GM19324 (cell line): ENCODE measurements at regions not wholly inside any gene's neighbourhood (a gene's known extent, or its start where the extent isn't known, plus 50 kb on each side); places are given as distances from the start of the nearest gene placed in this dataset.
"Not testable (repeated sequence)": the region's sequence is repeated elsewhere in the genome, so short reads cannot be mapped to it uniquely, and the experiment has no call there.

ENCODE experiments used
- ATAC-seq: cut with Tn5 transposase; IDR thresholded peaks from one replicate; pipeline ENCODE4 v1.9.1; 2021; ENCODE audit warnings: mild to moderate bottlenecking, moderate library complexity; ENCODE audit not compliant: unreplicated experiment, low FRiP score

GRCh38 chrX:94551831-94552230, 877.8 kb downstream of the FAM133A start:
- no peak for ATAC-seq

DNA sequence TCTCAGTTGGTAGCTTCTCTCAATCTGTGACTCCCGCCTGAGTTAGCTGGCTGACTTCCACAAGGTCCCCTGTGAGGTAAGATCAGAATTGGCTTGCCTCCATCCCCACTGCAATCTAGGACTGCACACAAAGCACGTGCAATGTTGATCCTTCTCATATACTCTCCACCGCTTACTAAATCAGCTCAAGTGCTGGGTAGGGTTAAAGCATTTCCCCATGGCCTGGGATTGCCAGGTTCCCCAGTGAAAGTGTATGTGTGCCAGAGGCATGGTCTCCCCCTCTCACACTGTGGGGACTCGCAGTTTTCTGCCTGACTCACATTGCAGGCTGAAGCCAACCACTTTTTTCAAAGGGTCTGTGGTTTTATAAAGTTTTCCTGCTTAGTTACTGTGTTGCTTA, 886.9 kb downstream of the FAM133A start:
- ATAC-seq, result no peak

- no peak for ATAC-seq
Observed at GRCh38 chrX:94576367-94577004, 902.5 kb downstream of the FAM133A start.

- ATAC-seq, result no peak
Observed at GRCh38 chrX:94600077-94600476, 926.1 kb downstream of the FAM133A start.

DNA sequence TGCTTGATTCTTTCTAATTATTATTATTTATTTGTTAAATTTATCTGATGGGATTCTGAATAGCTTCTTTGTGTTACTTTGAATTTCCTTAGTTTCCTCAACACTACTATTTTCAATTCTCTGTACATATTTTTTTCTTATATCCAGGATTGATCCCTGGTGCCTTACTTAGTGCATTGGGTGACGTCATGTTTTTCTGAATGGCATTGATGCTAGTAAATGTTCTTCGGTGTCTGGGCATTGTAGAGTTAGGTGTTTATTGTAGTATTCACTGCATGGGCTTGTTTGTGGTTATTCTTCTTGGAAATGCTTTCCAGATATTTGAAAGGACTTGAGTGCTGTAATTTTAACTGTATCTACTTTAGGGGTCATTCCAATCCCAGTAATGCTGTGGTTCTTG, 938.1 kb downstream of the FAM133A start:
- no peak for ATAC-seq

- no peak for ATAC-seq
Observed at GRCh38 chrX:94633237-94633636, 959.2 kb downstream of the FAM133A start.

GRCh38 chrX:94635003-94635402, 961.0 kb downstream of the FAM133A start:
- ATAC-seq, result no peak

- ATAC-seq, result no peak
Observed at GRCh38 chrX:94645726-94646125, 971.7 kb downstream of the FAM133A start.

GRCh38 chrX:94655180-94655579, 981.2 kb downstream of the FAM133A start:
- ATAC-seq, result no peak

DNA sequence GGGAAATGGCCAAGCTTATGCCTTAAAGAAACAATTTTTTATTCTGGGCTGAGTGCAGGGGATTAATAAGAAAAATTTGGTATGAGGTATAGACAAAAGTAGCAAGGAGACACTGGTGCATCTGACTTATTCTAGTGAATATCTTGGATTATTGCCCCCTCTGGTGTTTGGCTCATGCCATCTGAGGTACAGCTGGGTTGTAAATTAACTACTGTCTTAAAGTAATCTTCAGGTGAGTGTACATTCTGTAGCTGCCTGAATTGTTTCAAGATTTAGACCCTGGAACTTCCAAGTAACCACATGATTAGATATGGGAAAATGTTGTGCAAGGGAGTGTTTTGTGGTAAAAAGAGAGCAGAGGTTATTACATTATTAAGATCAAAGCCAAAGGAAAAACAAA, 988.7 kb downstream of the FAM133A start:
- no peak for ATAC-seq

- no peak for ATAC-seq
Observed at GRCh38 chrX:94676285-94676684, 1002.3 kb downstream of the FAM133A start.

- ATAC-seq, result no peak
Observed at GRCh38 chrX:94686071-94686470, 1012.1 kb downstream of the FAM133A start.

- no peak for ATAC-seq
Observed at GRCh38 chrX:94695910-94696309, 1021.9 kb downstream of the FAM133A start.

GRCh38 chrX:94704348-94705256, 1030.6 kb downstream of the FAM133A start:
- ATAC-seq, result not testable (repeated sequence)

- no peak for ATAC-seq
Observed at GRCh38 chrX:94721386-94721785, 1047.4 kb downstream of the FAM133A start.

- ATAC-seq, result no peak
Observed at GRCh38 chrX:94722578-94722977, 1048.6 kb downstream of the FAM133A start.

- ATAC-seq, result no peak
Observed at GRCh38 chrX:94742772-94743171, 1068.8 kb downstream of the FAM133A start.

DNA sequence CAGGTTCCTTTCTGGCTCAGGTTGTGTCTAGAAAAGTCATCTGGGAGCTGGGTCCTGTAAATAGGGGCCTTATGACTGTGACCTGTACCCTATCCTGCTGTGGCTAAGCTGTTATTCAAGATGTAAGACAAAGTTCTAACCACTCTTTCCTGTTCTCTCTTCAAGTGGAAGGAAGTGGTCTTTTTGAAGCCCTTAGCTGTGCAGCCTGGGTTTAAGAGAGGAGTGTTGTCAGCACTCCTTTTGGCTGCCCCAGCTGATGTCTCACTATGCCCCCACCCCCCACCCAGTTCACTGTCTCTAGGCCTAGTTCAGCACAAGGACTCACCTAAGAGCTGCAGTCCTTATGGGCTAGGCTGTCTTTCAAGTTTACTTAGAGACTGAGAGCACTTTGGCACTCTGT, 1069.5 kb downstream of the FAM133A start:
- ATAC-seq, result no peak

GRCh38 chrX:94744786-94745185, 1070.8 kb downstream of the FAM133A start:
- no peak for ATAC-seq

DNA sequence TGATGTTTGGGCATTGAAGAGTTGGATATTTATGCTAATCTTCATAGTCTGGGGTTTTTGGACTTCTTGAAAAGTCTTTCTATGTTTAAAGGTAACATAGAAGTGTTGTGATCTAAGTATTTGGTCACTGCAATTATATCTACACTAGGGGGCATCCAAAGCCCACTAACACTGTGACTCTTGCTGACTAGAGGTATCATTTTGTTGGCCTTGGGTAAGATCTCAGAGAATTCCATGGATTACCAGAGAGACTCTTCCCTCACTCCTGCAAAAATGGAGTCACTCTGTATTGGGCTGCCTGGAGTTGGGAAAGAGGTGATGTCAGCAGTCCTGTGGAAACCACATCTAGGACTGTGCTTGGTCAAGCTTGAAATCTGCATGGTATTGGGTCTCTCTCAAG, 1077.6 kb downstream of the FAM133A start:
- ATAC-seq, result no peak

GRCh38 chrX:94752434-94753169, 1078.6 kb downstream of the FAM133A start:
- ATAC-seq, result no peak
